Stomach (tissue), 4 donors: ENCODE measurements at regions not wholly inside any gene's neighbourhood (a gene's known extent, or its start where the extent isn't known, plus 50 kb on each side); places are given as distances from the start of the nearest gene placed in this dataset.

Experiments used
- CTCF ChIP-seq, 7 experiments: fragments of 450-650 bp in 4 of 7; fragments of 200-600 bp in 3 of 7; sonication (generic) in 3 of 7; IDR thresholded peaks; one replicate each; pipeline ENCODE4 v1.5.1; 2016 to 2019; ENCODE audit warnings: antibody characterized with exemption in 7 of 7, control low read depth in 2 of 7, mild to moderate bottlenecking in 1 of 7
- EP300 ChIP-seq: sonication (generic); formaldehyde crosslinking; IDR thresholded peaks from one replicate; pipeline ENCODE4 v1.6.1; 2017; ENCODE audit warnings: antibody characterized with exemption

GRCh38 chr3:67290438-67290837, 292.3 kb downstream of the KBTBD8 start:
- TF ChIP-seq EP300 (no peak), CTCF (IDR thresholded peaks at IDR 0.05) (no peak)
